ENCODE measurements at regions not wholly inside any gene's neighbourhood (a gene's known extent, or its start where the extent isn't known, plus 50 kb on each side); places are given as distances from the start of the nearest gene placed in this dataset.

DNA sequence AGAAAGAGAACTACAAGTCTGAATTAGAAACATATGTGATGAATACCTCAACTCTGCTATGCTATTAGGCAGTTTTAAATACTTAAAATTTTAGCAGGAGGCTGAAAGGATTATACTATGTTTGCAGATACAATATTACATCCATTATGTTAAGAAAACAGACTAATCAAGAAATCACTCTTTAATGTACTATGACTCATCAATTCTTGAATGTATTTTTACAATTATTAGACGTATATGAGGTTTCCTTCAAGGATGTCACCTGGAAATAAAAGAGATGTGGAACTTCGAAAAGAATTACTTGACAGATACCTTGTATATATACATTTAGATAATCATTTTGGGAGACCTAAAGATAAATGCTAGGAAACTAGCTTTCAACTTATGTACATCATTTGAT, 835.6 kb upstream of the MIR17HG start (continued):
- TF ChIP-seq, protein P1, sequence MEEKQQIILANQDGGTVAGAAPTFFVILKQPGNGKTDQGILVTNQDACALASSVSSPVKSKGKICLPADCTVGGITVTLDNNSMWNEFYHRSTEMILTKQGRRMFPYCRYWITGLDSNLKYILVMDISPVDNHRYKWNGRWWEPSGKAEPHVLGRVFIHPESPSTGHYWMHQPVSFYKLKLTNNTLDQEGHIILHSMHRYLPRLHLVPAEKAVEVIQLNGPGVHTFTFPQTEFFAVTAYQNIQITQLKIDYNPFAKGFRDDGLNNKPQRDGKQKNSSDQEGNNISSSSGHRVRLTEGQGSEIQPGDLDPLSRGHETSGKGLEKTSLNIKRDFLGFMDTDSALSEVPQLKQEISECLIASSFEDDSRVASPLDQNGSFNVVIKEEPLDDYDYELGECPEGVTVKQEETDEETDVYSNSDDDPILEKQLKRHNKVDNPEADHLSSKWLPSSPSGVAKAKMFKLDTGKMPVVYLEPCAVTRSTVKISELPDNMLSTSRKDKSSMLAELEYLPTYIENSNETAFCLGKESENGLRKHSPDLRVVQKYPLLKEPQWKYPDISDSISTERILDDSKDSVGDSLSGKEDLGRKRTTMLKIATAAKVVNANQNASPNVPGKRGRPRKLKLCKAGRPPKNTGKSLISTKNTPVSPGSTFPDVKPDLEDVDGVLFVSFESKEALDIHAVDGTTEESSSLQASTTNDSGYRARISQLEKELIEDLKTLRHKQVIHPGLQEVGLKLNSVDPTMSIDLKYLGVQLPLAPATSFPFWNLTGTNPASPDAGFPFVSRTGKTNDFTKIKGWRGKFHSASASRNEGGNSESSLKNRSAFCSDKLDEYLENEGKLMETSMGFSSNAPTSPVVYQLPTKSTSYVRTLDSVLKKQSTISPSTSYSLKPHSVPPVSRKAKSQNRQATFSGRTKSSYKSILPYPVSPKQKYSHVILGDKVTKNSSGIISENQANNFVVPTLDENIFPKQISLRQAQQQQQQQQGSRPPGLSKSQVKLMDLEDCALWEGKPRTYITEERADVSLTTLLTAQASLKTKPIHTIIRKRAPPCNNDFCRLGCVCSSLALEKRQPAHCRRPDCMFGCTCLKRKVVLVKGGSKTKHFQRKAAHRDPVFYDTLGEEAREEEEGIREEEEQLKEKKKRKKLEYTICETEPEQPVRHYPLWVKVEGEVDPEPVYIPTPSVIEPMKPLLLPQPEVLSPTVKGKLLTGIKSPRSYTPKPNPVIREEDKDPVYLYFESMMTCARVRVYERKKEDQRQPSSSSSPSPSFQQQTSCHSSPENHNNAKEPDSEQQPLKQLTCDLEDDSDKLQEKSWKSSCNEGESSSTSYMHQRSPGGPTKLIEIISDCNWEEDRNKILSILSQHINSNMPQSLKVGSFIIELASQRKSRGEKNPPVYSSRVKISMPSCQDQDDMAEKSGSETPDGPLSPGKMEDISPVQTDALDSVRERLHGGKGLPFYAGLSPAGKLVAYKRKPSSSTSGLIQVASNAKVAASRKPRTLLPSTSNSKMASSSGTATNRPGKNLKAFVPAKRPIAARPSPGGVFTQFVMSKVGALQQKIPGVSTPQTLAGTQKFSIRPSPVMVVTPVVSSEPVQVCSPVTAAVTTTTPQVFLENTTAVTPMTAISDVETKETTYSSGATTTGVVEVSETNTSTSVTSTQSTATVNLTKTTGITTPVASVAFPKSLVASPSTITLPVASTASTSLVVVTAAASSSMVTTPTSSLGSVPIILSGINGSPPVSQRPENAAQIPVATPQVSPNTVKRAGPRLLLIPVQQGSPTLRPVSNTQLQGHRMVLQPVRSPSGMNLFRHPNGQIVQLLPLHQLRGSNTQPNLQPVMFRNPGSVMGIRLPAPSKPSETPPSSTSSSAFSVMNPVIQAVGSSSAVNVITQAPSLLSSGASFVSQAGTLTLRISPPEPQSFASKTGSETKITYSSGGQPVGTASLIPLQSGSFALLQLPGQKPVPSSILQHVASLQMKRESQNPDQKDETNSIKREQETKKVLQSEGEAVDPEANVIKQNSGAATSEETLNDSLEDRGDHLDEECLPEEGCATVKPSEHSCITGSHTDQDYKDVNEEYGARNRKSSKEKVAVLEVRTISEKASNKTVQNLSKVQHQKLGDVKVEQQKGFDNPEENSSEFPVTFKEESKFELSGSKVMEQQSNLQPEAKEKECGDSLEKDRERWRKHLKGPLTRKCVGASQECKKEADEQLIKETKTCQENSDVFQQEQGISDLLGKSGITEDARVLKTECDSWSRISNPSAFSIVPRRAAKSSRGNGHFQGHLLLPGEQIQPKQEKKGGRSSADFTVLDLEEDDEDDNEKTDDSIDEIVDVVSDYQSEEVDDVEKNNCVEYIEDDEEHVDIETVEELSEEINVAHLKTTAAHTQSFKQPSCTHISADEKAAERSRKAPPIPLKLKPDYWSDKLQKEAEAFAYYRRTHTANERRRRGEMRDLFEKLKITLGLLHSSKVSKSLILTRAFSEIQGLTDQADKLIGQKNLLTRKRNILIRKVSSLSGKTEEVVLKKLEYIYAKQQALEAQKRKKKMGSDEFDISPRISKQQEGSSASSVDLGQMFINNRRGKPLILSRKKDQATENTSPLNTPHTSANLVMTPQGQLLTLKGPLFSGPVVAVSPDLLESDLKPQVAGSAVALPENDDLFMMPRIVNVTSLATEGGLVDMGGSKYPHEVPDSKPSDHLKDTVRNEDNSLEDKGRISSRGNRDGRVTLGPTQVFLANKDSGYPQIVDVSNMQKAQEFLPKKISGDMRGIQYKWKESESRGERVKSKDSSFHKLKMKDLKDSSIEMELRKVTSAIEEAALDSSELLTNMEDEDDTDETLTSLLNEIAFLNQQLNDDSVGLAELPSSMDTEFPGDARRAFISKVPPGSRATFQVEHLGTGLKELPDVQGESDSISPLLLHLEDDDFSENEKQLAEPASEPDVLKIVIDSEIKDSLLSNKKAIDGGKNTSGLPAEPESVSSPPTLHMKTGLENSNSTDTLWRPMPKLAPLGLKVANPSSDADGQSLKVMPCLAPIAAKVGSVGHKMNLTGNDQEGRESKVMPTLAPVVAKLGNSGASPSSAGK (IDR thresholded peaks at IDR 0.05): no peak
- TF ChIP-seq ZNF311 (CRISPR knock-in tag; IDR thresholded peaks at IDR 0.05): 0 out of 2 replicates have a peak, but pooled peaks have one; percentile 3
- peak; percentile 49; the same call in 1 of the 2 replicates for TF ChIP-seq MAFF (IDR thresholded peaks at IDR 0.05; ENCODE audit: low read length)
- TF ChIP-seq, protein P2, sequence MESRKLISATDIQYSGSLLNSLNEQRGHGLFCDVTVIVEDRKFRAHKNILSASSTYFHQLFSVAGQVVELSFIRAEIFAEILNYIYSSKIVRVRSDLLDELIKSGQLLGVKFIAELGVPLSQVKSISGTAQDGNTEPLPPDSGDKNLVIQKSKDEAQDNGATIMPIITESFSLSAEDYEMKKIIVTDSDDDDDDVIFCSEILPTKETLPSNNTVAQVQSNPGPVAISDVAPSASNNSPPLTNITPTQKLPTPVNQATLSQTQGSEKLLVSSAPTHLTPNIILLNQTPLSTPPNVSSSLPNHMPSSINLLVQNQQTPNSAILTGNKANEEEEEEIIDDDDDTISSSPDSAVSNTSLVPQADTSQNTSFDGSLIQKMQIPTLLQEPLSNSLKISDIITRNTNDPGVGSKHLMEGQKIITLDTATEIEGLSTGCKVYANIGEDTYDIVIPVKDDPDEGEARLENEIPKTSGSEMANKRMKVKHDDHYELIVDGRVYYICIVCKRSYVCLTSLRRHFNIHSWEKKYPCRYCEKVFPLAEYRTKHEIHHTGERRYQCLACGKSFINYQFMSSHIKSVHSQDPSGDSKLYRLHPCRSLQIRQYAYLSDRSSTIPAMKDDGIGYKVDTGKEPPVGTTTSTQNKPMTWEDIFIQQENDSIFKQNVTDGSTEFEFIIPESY (CRISPR knock-in tag; IDR thresholded peaks at IDR 0.05): no peak
- TF ChIP-seq, protein P3, sequence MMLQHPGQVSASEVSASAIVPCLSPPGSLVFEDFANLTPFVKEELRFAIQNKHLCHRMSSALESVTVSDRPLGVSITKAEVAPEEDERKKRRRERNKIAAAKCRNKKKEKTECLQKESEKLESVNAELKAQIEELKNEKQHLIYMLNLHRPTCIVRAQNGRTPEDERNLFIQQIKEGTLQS (IDR thresholded peaks at IDR 0.05): 0 out of 2 replicates have a peak, but pooled peaks have one; percentile 30
- TF ChIP-seq, protein P3 (CRISPR knock-in tag; conservative IDR thresholded peaks at IDR 0.05): no peak
- TF ChIP-seq ZNF316 (IDR thresholded peaks at IDR 0.05): peak; percentile 73; the same call in 1 of the 2 replicates
- no peak for TF ChIP-seq NONO (IDR thresholded peaks at IDR 0.05; ENCODE audit: low read depth in 2 of 2, low read length in 1 of 2)
- peak; percentile 84 for TF ChIP-seq MAFG (tag; conservative IDR thresholded peaks at IDR 0.05)
- TF ChIP-seq SMARCE1 (IDR thresholded peaks at IDR 0.05): no peak

All from K562 (cell line).